Fibroblast of villous mesenchyme (primary cell): ENCODE measurements at regions not wholly inside any gene's neighbourhood (a gene's known extent, or its start where the extent isn't known, plus 50 kb on each side); places are given as distances from the start of the nearest gene placed in this dataset.
"Not testable (repeated sequence)": the region's sequence is repeated elsewhere in the genome, so short reads cannot be mapped to it uniquely, and the experiment has no call there.

Source experiments
- DNase-seq: peaks from one replicate; pipeline ENCODE4 v3.0.0-alpha.2; 2010; ENCODE audit warnings: low read depth
- H3K4me3 ChIP-seq: 2 replicates; pipeline ENCODE4 v1.5.1; 2011; ENCODE audit warnings: low read depth, mild to moderate bottlenecking, low read length
- CTCF ChIP-seq: IDR thresholded peaks from 2 replicates; pipeline ENCODE4 v1.5.1; 2012; ENCODE audit warnings: low read depth, mild to moderate bottlenecking, low read length; ENCODE audit not compliant: insufficient read depth

GRCh38 chr21:26273686-26274313 lies 103.2 kb upstream of the APP start:
- no peak for TF ChIP-seq CTCF
- DNase-seq: no peak
- H3K4me3 ChIP-seq: no peak overlapping the region

GRCh38 chr21:26267389-26267788 lies 96.8 kb upstream of the APP start:
- no peak for DNase-seq
- no peak overlapping the region for H3K4me3 ChIP-seq
- TF ChIP-seq CTCF: no peak

- DNase-seq: no peak
- TF ChIP-seq CTCF: no peak
- no peak overlapping the region for H3K4me3 ChIP-seq
These were observed 75.5 kb upstream of the APP start for GRCh38 chr21:26246073-26246472.

GRCh38 chr21:26245428-26245827 lies 74.9 kb upstream of the APP start:
- no peak overlapping the region for H3K4me3 ChIP-seq
- DNase-seq: no peak
- TF ChIP-seq CTCF: no peak

GRCh38 chr21:26238646-26239045 lies 68.1 kb upstream of the APP start:
- DNase-seq: no peak
- no peak for TF ChIP-seq CTCF
- no peak overlapping the region for H3K4me3 ChIP-seq

- TF ChIP-seq CTCF: no peak
- DNase-seq: no peak
- H3K4me3 ChIP-seq: no peak overlapping the region
These were observed 65.7 kb upstream of the APP start for GRCh38 chr21:26236281-26236680.

- DNase-seq, H3K4me3 ChIP-seq: not testable (repeated sequence)
These were observed 62.7 kb upstream of the APP start for GRCh38 chr21:26233297-26233696.

GRCh38 chr21:26232491-26232890 lies 61.9 kb upstream of the APP start:
- DNase-seq: not testable (repeated sequence)

More at GRCh38 chr21:26232491-26232890, 61.9 kb upstream of the APP start:
- H3K4me3 ChIP-seq: not testable (repeated sequence)
